HG02981 (cell line): ENCODE measurements at regions not wholly inside any gene's neighbourhood (a gene's known extent, or its start where the extent isn't known, plus 50 kb on each side); places are given as distances from the start of the nearest gene placed in this dataset.
"Not testable (repeated sequence)": the region's sequence is repeated elsewhere in the genome, so short reads cannot be mapped to it uniquely, and the experiment has no call there.

Source experiments
- ATAC-seq: cut with Tn5 transposase; IDR thresholded peaks from one replicate; pipeline ENCODE4 v1.9.1; 2021; ENCODE audit warnings: mild to moderate bottlenecking, moderate library complexity; ENCODE audit not compliant: unreplicated experiment

DNA sequence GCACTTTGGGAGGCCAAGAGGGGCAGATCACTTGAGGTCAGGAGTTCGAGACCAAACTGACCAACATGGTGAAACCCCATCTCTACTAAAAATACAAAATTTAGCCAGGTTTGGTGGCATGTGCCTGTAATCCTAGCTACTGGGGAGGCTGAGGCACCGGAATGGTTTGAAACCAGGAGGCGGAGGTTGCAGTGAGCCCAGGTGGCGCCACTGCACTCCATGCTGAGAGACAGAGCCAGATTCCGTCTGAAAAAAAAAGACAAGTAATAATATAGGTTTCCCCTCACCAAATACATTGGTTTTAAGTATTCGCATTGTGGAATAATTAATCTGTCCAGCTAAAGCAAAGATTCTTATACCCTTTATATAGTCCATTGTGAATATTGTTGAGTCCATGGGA is 1544.6 kb downstream of the OLFM4 start:
- ATAC-seq: no peak

DNA sequence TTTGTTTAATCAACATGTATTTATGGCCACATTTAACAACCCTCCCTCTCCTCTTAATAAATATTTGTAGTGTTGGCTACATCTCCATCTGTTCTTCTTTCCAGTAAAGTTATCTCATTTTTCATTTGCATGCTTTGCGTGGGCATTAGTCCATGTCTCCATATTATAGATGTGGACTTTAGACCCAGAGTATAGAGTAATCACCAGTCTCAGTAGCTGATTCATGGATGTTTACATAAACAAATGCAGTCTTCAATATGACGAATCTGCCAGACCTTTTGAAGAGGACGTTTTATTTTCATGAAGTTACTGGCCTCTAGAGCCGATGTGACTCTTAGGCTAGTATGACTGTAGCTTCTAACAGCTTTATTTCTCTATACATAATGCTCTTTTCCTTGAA is 1546.2 kb downstream of the OLFM4 start:
- no peak for ATAC-seq

DNA sequence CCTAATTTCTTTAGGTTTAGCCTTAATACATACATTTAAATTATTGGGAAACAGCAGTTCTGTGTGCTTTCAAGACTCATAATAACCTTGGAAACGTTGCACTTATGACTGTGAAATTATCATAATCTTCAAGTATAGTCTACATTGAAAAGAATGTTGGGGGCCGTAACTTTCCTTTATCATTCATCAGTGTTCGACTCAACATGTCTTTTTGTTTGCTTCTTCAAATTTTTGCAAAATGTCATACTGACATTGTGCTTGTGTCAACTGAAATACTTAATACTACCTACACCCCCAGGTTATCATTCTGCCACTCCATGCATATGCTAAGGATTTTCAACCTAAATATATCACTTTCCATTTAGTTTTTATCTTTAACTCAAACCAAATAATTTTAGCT is 1562.9 kb downstream of the OLFM4 start:
- no peak for ATAC-seq

DNA sequence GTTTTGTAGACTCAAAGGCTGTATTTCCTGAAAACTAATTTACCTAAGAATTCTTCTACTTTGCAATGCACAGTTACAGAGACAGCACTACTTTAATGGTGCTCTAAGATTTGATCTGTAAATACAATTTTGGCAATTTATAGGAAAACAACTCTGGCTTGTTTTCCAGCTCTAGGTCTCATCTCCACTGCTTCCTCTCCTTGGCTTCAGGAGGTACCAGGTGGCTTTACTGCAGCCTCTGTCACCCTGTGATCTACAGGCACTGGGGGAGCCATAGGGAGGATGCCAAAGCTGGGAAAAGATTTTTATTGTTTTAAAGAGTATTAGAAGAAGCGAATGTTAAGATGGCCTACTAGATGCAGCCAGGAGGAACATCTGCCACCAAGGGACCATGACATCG is 1563.6 kb downstream of the OLFM4 start:
- no peak for ATAC-seq

DNA sequence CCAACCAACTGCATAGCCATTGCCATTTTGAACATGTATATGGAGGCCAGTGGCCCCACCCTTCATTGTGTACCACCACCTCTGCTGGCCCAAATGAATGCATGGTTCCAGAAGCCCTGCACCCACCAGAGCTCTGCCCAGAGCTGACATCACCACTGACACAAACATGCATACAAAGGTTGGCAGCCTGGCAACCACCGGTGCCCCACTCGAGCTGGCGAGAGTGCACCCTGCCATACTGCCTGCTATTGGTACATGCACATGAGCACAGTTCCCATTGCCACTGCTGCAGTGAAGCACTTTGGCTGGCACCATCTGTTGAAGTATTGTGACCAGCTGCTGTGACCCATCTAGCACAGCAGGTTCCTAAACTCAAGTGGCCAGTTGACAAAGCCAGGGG is 1564.9 kb downstream of the OLFM4 start:
- ATAC-seq: no peak

DNA sequence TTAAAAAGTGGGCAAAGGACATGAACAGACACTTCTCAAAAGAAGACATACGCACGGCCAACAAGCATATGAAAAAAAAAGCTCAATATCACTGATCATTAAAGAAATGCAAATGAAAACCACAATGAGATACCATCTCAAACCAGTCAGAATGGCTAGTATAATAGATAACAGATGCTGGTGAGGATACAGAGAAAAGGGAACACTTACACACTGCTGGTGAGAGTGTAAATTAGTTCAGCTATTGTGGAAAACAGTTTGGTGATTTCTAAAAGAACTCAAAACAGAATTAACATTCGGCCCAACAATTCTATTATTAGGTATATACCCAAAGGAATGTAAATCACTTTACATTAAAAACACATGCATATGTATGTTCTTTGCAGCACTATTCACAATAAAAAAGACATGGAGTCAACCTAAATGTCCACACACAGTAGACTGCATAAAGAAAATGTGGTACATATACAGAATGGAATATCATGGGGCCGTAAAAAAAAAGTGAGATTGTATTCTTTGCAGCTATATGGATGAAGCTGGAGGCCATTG is 1569.0 kb downstream of the OLFM4 start:
- ATAC-seq: no peak

DNA sequence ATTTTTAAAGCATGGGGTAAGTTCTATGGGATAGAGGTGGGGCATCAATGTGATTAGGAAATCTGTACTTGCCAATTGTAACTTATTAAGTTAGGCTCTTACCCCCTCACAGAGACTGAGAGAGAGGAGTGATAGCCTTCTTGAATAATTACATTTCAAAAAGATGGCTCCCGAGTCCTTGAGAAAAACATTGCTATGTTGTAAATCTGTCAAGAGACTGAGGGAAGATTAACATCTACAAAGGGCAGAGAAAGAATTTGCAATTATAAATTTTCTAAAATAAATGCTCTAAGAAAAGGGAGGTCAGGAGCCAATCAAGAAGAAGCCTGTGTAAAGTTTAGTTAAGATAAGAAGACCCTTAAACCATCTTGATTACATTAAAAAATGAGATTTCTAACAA is 1570.8 kb downstream of the OLFM4 start:
- ATAC-seq: no peak

DNA sequence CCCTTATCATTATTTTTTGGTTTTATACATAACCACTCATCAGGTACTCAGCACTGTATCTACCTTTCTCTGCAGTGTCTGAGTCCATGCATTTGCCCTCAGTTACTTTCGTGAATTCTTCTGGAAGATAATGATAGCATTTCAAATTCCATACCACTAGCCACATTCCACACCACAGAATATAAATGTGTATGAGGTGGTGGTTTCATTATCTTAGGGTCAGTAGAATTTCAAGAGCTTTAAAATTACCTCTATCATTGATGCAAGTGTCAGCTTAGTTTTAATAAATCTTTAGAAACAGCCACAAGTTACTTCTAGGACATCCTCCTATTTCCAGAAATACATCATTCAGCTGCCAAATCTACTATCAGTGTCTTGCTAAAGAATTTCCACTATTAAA is 1578.3 kb downstream of the OLFM4 start:
- no peak for ATAC-seq

DNA sequence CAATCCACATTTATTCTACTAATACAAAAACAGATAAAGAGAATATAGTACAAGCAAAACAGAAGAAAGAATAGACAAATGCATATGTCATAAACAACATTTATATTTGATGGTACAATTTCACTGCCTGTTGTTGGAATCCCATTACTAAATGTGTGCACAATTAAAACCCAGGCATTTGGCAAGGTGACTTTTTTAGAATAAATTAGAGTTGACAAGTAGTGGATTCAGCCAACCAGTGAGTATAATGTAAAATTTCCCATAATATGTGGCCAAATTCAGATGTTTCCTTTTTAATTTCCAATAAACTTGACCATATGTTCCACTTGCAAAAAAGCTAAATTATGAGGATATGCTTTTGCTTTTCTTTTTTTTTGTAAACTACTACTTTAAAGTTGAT is 1578.8 kb downstream of the OLFM4 start:
- no peak for ATAC-seq

DNA sequence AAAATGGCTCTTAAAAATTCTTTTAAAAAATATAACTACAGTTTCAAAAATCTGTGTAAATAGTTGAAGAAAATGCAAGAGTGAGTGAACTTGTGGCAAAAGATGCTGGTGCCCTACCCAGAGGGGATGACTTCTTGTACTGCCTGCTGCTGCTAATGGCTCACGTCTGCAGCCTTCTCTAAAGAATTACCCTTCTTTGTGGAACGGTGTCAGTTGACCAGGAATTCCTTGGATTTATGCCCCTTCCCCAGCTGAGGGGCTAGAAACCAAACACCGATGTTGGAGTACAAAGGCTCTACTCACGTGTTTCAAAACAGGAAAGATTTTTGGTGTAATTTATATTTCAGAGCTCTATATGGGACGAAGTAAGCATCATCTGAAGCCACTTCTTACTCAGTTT is 1582.8 kb downstream of the OLFM4 start:
- ATAC-seq: no peak

DNA sequence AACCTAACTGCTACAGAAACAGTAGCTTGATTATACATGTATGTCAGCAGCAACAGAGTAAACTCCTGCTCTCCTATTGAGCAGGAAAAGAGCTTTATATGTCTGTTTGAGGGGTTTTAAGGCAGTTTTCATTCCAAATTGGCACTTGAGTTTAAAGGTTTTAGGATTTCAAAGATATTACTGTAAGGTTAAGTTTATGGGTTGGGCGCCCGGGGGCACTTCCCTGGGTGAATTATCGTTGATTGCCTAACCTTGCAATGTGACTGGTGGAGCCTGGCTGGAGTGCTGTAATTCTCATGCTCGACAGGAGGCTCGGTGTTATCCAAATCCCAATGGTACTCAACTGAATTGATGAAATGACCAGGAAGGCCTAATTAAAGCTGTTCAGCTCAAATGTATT is 1586.1 kb downstream of the OLFM4 start:
- ATAC-seq: no peak

DNA sequence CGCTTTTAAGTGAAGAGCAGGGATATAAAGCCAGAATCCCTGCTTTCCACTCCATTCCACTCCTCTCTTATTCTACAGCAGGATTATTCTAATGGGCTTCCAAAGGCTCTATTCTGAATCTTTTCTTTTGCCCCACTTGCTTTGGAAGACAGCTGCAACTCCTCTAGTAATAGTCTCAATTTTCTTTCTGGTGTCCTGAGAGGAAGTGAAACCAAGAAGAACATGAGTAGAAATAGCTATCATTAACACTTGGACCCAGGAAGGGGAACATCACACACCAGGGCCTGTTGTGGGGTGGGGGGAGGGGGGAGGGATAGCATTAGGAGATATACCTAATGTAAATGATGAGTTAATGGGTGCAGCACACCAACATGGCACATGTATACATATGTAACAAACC is 1597.9 kb downstream of the OLFM4 start:
- not testable (repeated sequence) for ATAC-seq

DNA sequence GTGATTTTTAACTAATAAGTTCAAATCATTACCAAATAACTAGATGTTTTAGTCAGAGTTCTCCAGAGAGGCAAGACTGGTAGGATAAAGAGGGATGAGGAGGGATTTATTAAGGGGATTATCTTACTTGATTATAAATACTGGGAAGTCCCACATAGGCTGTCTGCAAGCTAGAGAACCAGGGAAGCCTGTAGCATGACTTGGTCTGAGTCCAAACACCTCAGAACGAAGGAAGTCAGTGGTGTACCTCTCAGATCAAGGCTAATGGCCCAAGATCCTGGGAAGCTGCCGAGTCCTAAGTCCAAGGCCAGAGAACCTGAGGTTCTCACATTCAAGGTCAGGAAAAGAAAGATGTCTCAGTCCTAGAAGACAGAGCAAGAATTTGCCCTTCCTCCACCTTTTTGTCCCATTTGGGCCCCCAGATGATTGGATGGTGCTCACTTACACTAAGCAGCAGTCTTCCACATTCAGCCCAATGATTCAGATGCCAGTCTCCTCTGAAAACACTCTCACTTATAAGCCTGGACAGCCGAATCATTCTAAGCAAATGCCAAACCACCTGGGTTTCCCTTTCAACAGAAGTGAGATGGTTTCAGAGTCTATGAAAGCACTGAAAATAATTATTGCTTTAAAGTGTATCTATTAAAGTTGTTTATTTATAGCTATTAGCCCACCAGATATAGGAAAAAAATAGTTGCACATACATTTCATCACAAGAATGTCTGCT is 1599.2 kb downstream of the OLFM4 start:
- no peak for ATAC-seq

DNA sequence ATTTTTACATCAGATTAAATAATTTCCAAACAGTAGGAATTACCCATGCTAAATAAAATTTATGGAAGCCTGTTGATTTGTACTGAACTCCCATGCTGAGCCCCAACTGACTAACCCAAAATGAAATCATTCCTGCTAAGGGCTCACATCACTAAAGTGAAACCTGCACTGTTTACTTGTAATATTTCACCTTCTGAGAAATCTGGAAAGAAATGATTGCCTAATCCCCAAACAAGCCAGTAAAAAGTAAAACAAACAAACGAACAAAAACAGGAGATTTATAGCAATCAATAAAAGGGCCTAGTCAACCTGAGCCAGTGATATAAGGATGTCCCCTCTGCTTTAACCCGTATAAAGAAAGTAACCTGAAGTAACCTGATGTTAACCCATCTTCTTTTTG is 1599.8 kb downstream of the OLFM4 start:
- ATAC-seq: no peak

DNA sequence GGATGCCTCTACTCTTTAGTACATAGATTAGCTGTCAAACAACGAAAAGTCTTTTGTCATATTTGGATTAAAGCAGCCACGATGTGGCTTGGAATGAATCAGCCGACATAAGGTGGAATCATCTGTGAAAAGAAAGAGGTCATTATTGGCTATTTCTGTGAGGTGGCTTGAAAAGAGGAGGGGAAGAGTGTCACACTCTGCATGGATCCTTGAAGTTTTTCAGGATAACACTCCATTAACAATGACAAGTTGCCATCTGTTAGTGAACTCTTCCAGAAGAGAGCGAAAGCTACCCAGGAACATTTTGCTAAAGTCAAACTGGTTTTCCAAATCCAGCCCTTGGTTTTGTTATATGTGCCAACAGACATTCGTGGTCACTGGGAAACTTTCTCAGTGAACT is 1604.8 kb downstream of the OLFM4 start:
- ATAC-seq: no peak

DNA sequence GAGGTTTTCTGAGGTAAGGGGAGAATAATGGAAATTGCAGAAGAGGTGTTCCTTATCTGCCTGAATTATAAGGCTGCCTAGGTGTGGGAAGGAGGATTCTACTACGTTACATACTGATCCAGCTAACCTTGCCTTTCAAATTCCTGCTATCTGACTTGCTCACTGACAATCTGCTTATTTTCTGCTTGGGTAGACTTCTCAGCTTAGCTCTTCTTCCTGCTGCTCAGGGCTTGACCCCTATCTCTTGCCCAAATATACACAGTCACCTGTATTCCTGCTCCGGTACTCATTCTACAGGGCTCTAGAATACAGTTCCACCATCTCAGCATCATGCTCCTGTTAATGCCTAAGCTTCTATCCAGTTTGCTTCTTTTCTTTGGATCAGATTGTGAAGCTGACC is 1607.6 kb downstream of the OLFM4 start:
- ATAC-seq: no peak

DNA sequence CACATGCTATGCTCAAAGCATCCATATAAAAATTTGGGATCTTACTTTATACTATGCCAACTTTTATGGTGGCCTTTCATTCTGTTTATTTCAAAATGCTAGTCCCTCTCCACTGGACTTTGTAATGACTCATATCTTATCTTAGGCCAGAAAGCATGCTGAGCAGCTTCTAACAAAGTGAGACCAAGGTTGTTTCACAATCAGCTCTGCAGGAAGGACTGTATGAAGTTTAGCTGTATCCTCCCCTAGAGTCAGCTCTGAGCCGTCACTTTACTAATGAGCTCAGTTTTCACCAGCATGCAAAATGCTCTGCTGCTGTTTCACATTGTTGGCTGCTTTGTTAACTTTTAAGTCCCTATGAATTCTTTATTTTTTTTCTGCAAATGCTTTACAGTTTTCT is 1608.8 kb downstream of the OLFM4 start:
- no peak for ATAC-seq

DNA sequence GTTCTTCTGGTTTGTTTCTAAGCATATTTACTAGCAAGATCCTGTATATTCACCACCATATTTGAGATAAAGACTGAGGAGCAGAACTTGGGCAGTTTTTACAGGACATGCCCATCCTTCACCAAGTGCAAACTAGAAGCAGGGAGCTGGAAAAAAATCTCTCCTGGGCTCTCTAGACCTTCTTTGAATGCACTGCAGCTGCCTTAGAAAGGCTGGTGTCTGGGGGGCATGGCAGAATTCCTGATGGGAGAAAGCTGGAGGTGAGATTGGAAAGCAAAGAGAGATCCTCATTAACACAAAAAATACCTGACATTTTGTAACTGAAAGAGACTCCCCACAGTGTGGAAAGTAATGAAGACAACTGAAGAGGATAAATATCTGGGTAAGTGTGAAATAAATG is 1612.1 kb downstream of the OLFM4 start:
- ATAC-seq: no peak

DNA sequence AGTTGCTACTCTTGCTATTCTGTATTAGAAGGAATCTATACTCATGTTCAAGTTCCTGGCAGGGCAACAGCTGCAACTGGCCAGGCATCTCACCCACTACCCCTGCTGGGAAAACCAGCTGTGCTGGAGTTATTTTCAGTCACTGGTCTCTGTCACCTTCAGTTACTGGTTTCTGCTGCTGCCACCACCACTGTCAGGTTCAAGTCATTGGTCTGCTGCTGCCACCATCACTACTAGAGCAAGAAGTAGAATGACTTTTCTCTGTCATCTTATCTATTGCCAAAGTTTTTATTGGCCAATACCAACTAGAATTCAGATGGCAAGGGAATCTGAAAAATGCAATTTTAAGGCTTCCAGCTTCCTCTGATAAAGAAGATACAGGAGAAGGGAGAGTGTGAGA is 1615.2 kb downstream of the OLFM4 start:
- ATAC-seq: no peak

DNA sequence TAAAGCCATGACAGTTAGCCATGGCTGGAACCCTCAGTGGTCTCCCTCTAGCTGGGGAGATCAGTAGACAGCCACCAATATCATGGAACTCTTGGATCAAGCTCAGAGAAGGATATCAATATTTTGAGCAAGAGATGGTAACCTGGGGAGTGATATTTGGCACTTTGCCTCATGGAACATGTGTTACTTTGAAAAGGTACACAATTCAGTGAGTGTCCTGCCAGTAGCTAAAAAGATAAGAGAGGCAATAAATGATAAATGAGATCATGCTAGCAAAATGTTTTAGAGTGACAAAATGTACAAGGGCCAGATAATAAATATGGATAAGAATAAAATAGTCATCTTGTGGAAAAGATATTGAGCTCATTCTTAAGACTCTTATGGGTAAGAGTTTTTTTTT is 1618.7 kb downstream of the OLFM4 start:
- ATAC-seq: no peak

DNA sequence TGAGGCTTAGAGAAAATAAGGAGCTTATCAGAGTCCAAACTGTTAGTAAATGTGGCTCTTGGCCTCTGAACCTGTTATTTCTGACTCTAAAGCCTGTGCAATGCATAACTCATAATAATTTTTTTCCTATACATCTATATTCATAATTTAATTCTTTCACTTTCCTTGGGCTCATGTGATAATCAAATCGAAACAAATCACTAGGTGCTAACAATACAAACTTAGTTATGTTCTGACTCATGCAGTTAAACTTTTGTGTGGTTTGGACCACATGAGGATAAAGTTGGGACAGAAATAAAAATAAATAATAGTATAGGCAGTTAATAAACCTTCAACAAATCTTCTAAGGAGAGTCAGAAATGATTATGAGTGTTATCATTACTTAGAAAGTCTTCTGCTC is 1629.0 kb downstream of the OLFM4 start:
- ATAC-seq: no peak

DNA sequence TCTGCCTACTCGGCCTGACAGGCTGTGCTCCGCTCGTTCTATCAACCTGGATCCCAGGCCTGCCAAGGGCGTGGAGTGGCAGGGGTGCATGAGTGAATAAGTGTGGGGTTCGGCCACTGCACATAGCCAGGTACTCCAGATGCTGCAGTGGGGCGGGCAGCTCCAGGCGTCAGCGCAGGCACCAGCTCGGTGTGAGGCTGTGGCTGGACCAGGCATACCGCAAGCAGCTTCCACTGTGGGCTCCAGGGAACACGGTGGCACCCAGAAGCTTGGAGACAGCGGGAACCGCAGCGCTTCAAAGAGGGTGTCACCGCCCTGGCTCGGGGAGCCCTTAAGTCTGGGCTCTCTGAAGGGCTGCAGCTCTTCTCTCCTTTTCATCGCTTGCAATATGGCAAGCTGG is 1630.2 kb downstream of the OLFM4 start:
- no peak for ATAC-seq

DNA sequence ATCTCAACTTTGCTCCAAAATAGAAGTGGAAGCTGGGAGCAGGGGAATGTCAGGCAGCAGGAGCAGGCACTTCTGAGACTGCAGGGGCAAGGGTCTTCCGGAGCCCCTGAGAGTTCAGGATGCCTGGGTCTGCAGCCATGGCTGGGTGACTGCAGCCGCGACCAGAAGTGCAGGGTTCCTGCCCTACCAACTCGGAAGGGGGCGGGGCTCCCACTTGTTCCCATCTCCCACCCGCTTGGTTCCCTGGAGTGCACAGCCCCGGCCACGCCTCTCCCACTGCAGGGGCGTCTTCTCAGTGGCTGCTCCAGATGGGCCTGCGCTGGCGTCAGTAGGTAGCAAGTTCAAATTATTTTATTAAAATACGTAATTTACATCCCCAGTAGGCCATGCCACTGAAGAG is 1631.7 kb downstream of the OLFM4 start:
- ATAC-seq: no peak
